ENCODE measurements at regions not wholly inside any gene's neighbourhood (a gene's known extent, or its start where the extent isn't known, plus 50 kb on each side); places are given as distances from the start of the nearest gene placed in this dataset.

GRCh38 chr12:19681007-19681406 lies 241.7 kb downstream of the AEBP2 start:
- Mint-ChIP-seq H3K27ac (no peak overlapping the region), H3K4me1 (ENCODE audit: low read depth) (peaks cover 37% of the 10 kb centered on the region), H3K27me3 (ENCODE audit: low read depth) (no peaks in the 10 kb centered on the region), H3K36me3 (ENCODE audit: low read depth) (peaks cover 5% of the 10 kb centered on the region), H3K9me3 (peaks cover 28% of the 10 kb centered on the region), H3K4me3 (no peak overlapping the region)
- no peak for DNase-seq
- CTCF ChIA-PET: no interaction called here
- intact Hi-C loops (cut with micrococcal nuclease): no loop called here

- Mint-ChIP-seq H3K27ac (no peak overlapping the region), H3K4me1 (ENCODE audit: low read depth) (peaks cover 32% of the 10 kb centered on the region)
- CTCF ChIA-PET: interaction anchor here (0.6 kb wide), 1 partner anchor 11 kb away, joined by 3 read pairs; no protein-coding TSS in a partner anchor
Measured at GRCh38 chr12:19683178-19683927, 244.1 kb downstream of the AEBP2 start.

DNA sequence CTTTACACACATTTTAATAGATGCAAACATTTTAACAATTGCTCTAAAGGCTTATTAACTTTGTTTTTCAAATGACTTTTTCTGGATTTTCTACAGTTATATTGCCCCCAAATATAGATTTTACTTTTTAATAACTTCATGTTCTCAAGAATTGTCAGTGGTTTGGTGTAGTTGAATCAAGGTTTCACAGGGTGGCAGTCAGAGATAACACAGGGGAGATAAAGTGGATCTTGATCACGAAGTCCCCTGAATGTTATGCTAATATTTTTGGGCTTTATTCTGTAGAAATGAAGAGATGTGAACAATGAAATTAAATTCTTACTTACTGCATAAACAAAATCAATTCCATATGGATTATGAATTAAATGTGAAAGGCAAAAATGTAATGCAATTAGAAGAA lies 248.1 kb downstream of the AEBP2 start:
- no peak overlapping the region for H3K27ac Mint-ChIP-seq
- CTCF ChIA-PET: no interaction called here

More at GRCh38 chr12:19683178-19683927, 244.1 kb downstream of the AEBP2 start:
- H3K36me3 Mint-ChIP-seq (ENCODE audit: low read depth): peaks cover 5% of the 10 kb centered on the region
- peaks cover 15% of the 10 kb centered on the region for H3K9me3 Mint-ChIP-seq
- DNase-seq: no peak
- H3K27me3 Mint-ChIP-seq (ENCODE audit: low read depth): no peaks in the 10 kb centered on the region
- intact Hi-C loops (cut with micrococcal nuclease): no loop called here
- no peak overlapping the region for H3K4me3 Mint-ChIP-seq

DNA sequence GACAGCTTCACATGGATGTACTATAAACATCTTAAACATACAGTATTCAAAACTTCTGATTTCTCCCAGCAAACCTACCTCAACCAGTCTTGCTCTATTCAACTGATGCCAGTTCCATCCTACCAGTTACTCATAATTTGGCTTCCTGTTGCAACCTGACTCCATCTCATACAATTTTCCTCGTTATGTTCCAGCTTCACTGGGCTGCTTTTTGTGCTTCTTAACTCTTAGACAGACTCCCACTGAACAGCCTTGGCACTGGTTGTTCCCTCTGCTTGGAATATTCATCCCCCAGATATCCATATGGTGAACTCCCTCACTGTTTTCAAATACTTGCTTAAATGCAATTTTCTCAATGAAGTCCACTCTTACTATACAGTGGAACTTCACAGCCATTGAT lies 249.2 kb downstream of the AEBP2 start:
- CTCF ChIA-PET: no interaction called here
- Mint-ChIP-seq H3K4me3 (no peak overlapping the region), H3K4me1 (ENCODE audit: low read depth) (peaks cover 4% of the 10 kb centered on the region)

More for the DNA sequence above, 248.1 kb downstream of the AEBP2 start:
- intact Hi-C loops (cut with micrococcal nuclease): no loop called here
- no peak overlapping the region for H3K4me3 Mint-ChIP-seq
- no peaks in the 10 kb centered on the region for H3K27me3 Mint-ChIP-seq (ENCODE audit: low read depth)
- peaks cover 8% of the 10 kb centered on the region for H3K4me1 Mint-ChIP-seq (ENCODE audit: low read depth)
- H3K36me3 Mint-ChIP-seq (ENCODE audit: low read depth): no peaks in the 10 kb centered on the region
- H3K9me3 Mint-ChIP-seq: no peaks in the 10 kb centered on the region
- no peak for DNase-seq

GRCh38 chr12:19689226-19689625 lies 249.9 kb downstream of the AEBP2 start:
- DNase-seq: no peak
- H3K4me1 Mint-ChIP-seq (ENCODE audit: low read depth): peaks cover 2% of the 10 kb centered on the region
- no peaks in the 10 kb centered on the region for H3K36me3 Mint-ChIP-seq (ENCODE audit: low read depth)
- H3K27me3 Mint-ChIP-seq (ENCODE audit: low read depth): no peaks in the 10 kb centered on the region
- H3K4me3 Mint-ChIP-seq: no peak overlapping the region
- intact Hi-C loops (cut with micrococcal nuclease): no loop called here
- H3K9me3 Mint-ChIP-seq: no peaks in the 10 kb centered on the region
- CTCF ChIA-PET: no interaction called here
- H3K27ac Mint-ChIP-seq: no peak overlapping the region

More for the DNA sequence above, 249.2 kb downstream of the AEBP2 start:
- Mint-ChIP-seq H3K36me3 (ENCODE audit: low read depth) (no peaks in the 10 kb centered on the region), H3K27me3 (ENCODE audit: low read depth) (no peaks in the 10 kb centered on the region), H3K9me3 (no peaks in the 10 kb centered on the region), H3K27ac (no peak overlapping the region)
- intact Hi-C loops (cut with micrococcal nuclease): no loop called here
- no peak for DNase-seq

DNA sequence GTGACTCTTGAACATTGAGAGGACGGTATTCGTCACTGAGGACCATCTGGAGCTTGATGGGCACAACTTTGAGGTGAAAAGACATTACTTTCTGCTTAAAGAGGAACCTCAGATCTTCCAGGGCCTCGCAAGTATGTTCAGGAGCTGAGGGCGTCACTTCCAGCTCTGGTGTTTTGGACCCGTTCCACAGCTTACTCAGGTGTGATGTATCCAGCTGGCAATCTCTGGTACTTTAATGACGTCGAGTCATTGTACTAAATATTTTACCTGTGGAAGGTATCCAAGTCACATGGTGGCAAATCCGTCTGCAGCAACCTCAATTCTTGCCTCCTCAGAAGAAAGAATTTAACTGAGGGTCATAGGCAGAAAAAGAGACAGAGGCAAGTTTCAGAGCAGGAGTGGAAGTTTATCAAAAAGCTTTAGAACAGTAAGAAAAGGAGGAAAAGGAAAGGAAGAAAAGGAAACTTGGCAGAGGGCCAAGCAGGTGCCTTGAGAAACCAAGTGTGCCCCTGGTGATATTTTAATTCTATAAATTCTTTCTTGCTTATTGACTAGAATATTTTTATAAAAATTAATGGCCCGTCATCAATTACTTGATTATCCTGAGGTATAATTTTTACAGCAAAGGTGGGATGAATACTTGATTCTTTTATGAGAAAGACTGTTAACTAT lies 250.6 kb downstream of the AEBP2 start:
- peaks cover 8% of the 10 kb centered on the region for H3K4me1 Mint-ChIP-seq (ENCODE audit: low read depth)
- no peak overlapping the region for H3K27ac Mint-ChIP-seq
- H3K9me3 Mint-ChIP-seq: no peaks in the 10 kb centered on the region
- intact Hi-C loops (cut with micrococcal nuclease): no loop called here
- CTCF ChIA-PET: no interaction called here
- H3K4me3 Mint-ChIP-seq: no peak overlapping the region
- H3K36me3 Mint-ChIP-seq (ENCODE audit: low read depth): no peaks in the 10 kb centered on the region
- no peaks in the 10 kb centered on the region for H3K27me3 Mint-ChIP-seq (ENCODE audit: low read depth)
- DNase-seq: no peak

DNA sequence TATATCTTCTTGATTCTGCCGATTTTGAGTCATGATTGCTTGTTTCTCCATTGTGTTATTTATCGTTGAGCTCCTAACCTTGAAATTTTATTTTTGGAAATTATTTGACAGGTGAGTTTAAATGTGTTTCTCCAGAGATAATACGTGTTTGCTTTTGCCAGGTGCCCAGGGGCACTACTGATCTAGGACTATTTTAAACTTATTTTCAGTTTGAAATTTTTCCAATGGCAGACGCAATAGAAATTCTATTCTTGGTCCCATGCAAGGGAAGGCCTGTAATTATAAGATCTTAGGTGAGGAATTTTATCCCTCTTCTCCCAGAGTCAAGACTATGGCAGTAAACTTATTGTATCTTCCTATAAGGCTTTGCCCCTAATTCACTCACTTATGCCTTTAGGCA lies 252.8 kb downstream of the AEBP2 start:
- intact Hi-C loops (cut with micrococcal nuclease): no loop called here

GRCh38 chr12:19692566-19692965 lies 253.3 kb downstream of the AEBP2 start:
- Mint-ChIP-seq H3K27me3 (ENCODE audit: low read depth) (no peaks in the 10 kb centered on the region), H3K36me3 (ENCODE audit: low read depth) (no peaks in the 10 kb centered on the region), H3K27ac (no peak overlapping the region), H3K9me3 (no peaks in the 10 kb centered on the region), H3K4me1 (ENCODE audit: low read depth) (peaks cover 13% of the 10 kb centered on the region), H3K4me3 (no peak overlapping the region)
- intact Hi-C loops (cut with micrococcal nuclease): no loop called here
- no peak for DNase-seq
- CTCF ChIA-PET: interaction anchor here (0.7 kb wide), 1 partner anchor 358 kb away, joined by 5 read pairs; no protein-coding TSS in a partner anchor

More for the DNA sequence above, 252.8 kb downstream of the AEBP2 start:
- Mint-ChIP-seq H3K27ac (no peak overlapping the region), H3K27me3 (ENCODE audit: low read depth) (no peaks in the 10 kb centered on the region), H3K4me1 (ENCODE audit: low read depth) (peaks cover 13% of the 10 kb centered on the region), H3K36me3 (ENCODE audit: low read depth) (no peaks in the 10 kb centered on the region), H3K9me3 (no peaks in the 10 kb centered on the region), H3K4me3 (no peak overlapping the region)
- CTCF ChIA-PET: interaction anchor here (0.7 kb wide), 1 partner anchor 358 kb away, joined by 5 read pairs; no protein-coding TSS in a partner anchor
- DNase-seq: no peak

GRCh38 chr12:19694627-19695026 lies 255.3 kb downstream of the AEBP2 start:
- CTCF ChIA-PET: interaction anchor here (0.7 to 1.6 kb wide), 2 partner anchors 11 to 14 kb away, joined by 3 read pairs; no protein-coding TSS in a partner anchor
- Mint-ChIP-seq H3K4me1 (ENCODE audit: low read depth) (peaks cover 13% of the 10 kb centered on the region), H3K4me3 (no peak overlapping the region), H3K27ac (no peak overlapping the region), H3K36me3 (ENCODE audit: low read depth) (no peaks in the 10 kb centered on the region), H3K9me3 (no peaks in the 10 kb centered on the region), H3K27me3 (ENCODE audit: low read depth) (no peaks in the 10 kb centered on the region)
- intact Hi-C loops (cut with micrococcal nuclease): no loop called here
- DNase-seq: no peak

DNA sequence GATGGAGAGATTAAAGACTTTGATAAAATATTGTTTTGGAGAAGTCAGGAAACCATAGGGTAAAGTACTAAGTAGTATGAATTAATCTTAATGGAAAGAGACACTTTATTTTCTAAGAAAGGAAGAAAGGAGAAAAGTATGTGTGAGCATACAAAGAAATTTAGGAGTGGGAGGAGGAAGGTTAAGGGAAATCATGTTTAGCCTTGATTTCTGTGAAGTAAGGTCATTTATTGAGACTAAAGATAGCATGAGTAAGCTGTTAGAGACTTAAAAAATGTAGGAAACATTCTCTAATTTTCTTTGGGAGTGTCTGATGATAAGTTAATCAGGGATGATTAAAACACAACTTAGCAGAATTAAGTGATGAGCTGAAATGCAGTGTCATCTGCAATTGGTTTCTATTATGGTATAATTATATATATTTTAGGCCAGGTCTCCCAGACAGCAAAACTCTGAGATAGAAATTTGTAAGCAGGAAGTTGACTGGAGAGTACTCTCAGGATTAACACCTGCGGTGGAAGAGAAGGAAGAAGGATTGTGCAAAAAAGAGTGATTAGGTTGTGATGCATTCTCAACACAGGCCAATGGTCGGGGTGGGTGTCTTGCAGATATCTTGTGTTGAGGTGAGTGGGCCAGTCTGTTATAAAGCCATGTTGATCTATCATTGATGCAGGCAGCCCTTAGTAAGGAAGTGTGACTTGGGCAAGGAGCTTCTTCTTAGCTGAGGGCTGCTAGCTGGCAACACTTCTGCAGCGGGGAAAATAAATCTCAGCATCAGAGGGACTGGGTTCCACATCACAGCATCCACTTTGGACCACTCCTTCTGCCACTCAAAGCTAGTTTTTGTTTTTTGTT lies 256.2 kb downstream of the AEBP2 start:
- CTCF ChIA-PET: interaction anchor here (1.6 kb wide), 1 partner anchor 13 kb away, joined by 3 read pairs; no protein-coding TSS in a partner anchor
- intact Hi-C loops (cut with micrococcal nuclease): no loop called here
- H3K4me1 Mint-ChIP-seq (ENCODE audit: low read depth): peaks cover 13% of the 10 kb centered on the region
- no peak overlapping the region for H3K27ac Mint-ChIP-seq
- no peak overlapping the region for H3K4me3 Mint-ChIP-seq
- no peak for DNase-seq
- H3K9me3 Mint-ChIP-seq: no peaks in the 10 kb centered on the region
- no peaks in the 10 kb centered on the region for H3K27me3 Mint-ChIP-seq (ENCODE audit: low read depth)
- H3K36me3 Mint-ChIP-seq (ENCODE audit: low read depth): no peaks in the 10 kb centered on the region

- peaks cover 39% of the 10 kb centered on the region for H3K9me3 Mint-ChIP-seq
- CTCF ChIA-PET: no interaction called here
Measured at GRCh38 chr12:19700969-19701368, 261.7 kb downstream of the AEBP2 start.

DNA sequence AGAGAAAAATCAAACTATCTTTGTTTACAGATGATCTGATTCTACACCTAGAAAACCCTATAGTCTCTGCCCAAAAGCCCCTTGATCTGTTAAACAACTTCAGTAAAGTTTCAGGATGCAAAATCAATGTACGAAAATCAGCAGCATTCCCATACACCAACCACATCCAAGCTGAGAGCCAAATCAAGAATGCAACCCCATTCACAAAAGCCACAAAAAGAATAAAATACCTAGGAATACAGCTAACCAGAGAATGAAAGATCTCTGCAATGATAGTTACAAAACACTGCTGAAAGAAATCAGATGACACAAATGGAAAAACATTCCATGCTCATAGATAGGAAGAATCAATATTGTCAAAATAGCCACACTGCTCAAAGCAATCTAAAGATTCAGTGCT lies 265.7 kb downstream of the AEBP2 start:
- CTCF ChIA-PET: no interaction called here
- Mint-ChIP-seq H3K27ac (no peak overlapping the region), H3K4me1 (ENCODE audit: low read depth) (no peaks in the 10 kb centered on the region), H3K36me3 (ENCODE audit: low read depth) (peaks cover 5% of the 10 kb centered on the region), H3K9me3 (peaks cover 55% of the 10 kb centered on the region), H3K27me3 (ENCODE audit: low read depth) (no peaks in the 10 kb centered on the region), H3K4me3 (no peak overlapping the region)
- no peak for DNase-seq
- intact Hi-C loops (cut with micrococcal nuclease): no loop called here

More at GRCh38 chr12:19700969-19701368, 261.7 kb downstream of the AEBP2 start:
- intact Hi-C loops (cut with micrococcal nuclease): no loop called here
- H3K4me1 Mint-ChIP-seq (ENCODE audit: low read depth): no peaks in the 10 kb centered on the region
- H3K4me3 Mint-ChIP-seq: no peak overlapping the region
- H3K27ac Mint-ChIP-seq: no peak overlapping the region
- DNase-seq: no peak
- peaks cover 5% of the 10 kb centered on the region for H3K36me3 Mint-ChIP-seq (ENCODE audit: low read depth)
- H3K27me3 Mint-ChIP-seq (ENCODE audit: low read depth): no peaks in the 10 kb centered on the region
